OCI-LY1 (cell line): ENCODE measurements at regions not wholly inside any gene's neighbourhood (a gene's known extent, or its start where the extent isn't known, plus 50 kb on each side); places are given as distances from the start of the nearest gene placed in this dataset.

Experiments
- CTCF ChIP-seq: fragments of 200-600 bp; sonication (generic), shearing (Covaris generic); IDR thresholded peaks from 2 replicates; pipeline ENCODE4 v1.5.1; 2017; ENCODE audit warnings: mild to moderate bottlenecking, antibody characterized with exemption, low read length, moderate library complexity, mixed read lengths
- EZH2 ChIP-seq: fragments of 200-600 bp; sonication (generic), shearing (Covaris generic); IDR thresholded peaks from 2 replicates; pipeline ENCODE4 v1.8.0; 2017; ENCODE audit warnings: borderline replicate concordance, mixed run types, mild to moderate bottlenecking, antibody characterized with exemption, low read length, moderate library complexity, mixed read lengths

DNA sequence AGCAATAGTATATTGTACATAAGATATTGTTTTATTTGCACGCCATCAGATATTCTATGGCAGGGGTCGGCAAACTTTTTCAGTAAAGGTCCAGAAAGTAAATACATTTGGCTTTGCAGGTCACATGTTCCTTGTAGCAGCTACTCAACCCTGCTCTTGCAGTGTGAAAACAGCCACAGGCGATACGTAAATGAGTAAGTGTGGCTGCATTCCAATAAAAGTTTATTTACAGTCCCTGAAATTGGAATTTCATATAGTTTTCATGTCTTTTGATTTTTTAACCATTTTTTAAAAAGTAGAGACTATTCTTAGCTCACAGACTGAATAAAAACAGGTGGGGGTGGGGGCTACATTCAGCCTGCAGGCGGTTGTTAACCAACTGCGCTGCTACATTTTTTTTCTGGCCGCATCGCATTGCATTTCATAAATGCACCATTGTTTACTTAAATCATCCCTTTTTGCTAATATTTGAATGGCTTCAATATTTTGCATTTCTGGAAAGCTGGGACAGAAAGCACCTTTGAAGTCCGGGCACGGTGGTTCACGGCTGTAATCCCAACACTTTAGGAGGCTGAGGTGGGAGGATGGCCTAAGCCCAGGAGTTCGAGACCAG, 50.5 kb upstream of the HAPSTR1 start:
- TF ChIP-seq CTCF = no peak
- no peak for TF ChIP-seq EZH2
